Testis (tissue), 2 donors: ENCODE measurements at regions not wholly inside any gene's neighbourhood (a gene's known extent, or its start where the extent isn't known, plus 50 kb on each side); places are given as distances from the start of the nearest gene placed in this dataset.

Experiments used
- DNase-seq: peaks from one replicate; pipeline ENCODE4 v3.0.0-alpha.2; 2019
- H3K27ac ChIP-seq, 2 donors: fragments of 200-600 bp; sonication (generic); one replicate each; pipeline ENCODE4 v1.5.1; 2019
- H3K27me3 ChIP-seq: fragments of 200-600 bp; sonication (generic); one replicate; pipeline ENCODE4 v1.5.1; 2019
- H3K36me3 ChIP-seq: fragments of 200-600 bp; sonication (generic); one replicate; pipeline ENCODE4 v1.5.1; 2017; ENCODE audit warnings: low read depth; ENCODE audit errors: missing control alignments
- H3K4me1 ChIP-seq: fragments of 200-600 bp; sonication (generic); one replicate; pipeline ENCODE4 v1.5.1; 2019
- H3K4me3 ChIP-seq, 2 donors: fragments of 200-600 bp; sonication (generic); one replicate each; pipeline ENCODE4 v1.5.1; 2017 to 2019
- H3K9me3 ChIP-seq: fragments of 200-600 bp; sonication (generic); one replicate; pipeline ENCODE4 v1.5.1; 2017
- CTCF ChIP-seq, 3 experiments: fragments of 450-650 bp in 2 of 3; fragments of 200-600 bp in 1 of 3; sonication (generic) in 1 of 3; IDR thresholded peaks; one replicate each; pipeline ENCODE4 v1.5.1; 2016 to 2019; ENCODE audit warnings: antibody characterized with exemption in 3 of 3, mild to moderate bottlenecking in 2 of 3, moderate library complexity in 1 of 3
- POLR2A ChIP-seq: fragments of 450-650 bp; IDR thresholded peaks from one replicate; pipeline ENCODE4 v1.6.1; 2017; ENCODE audit warnings: antibody characterized with exemption, mild to moderate bottlenecking, moderate library complexity
- WGBS, 2 donors: methylation state at CpG; one replicate each; pipeline ENCODE4 v1.1.5; 2018; 5-methylcytosine and 5-hydroxymethylcytosine counted together
- intact Hi-C: fragments of 100-400 bp; cut with DNase I; formaldehyde crosslinking; loops from one replicate; pipeline ENCODE4 v1.15.1; 2023; ENCODE audit warnings: low total_unique reads

DNA sequence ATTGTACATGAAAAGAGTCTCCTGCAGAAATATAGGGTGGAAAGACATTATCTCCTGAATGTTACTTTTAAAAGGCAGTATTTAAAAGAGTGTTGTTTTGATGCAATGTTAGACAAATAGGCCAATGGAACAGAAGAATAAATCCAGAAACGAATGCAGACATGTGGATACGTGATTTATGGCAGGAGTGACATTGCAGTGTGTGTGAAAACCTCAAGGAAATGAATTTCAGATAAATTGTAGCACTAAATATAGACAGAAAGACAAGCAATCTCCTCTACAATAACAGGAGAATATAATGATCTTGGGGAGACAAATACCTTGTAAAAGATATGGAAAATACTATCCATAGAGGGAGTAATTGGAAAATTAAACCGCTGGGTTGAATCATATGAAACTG lies 387.8 kb upstream of the CHRM3 start:
- H3K9me3 ChIP-seq = no peaks in the 10 kb centered on the region
- no peak overlapping the region for H3K4me3 ChIP-seq
- H3K36me3 ChIP-seq = no peaks in the 10 kb centered on the region
- intact Hi-C loops = no loop called here
- H3K27me3 ChIP-seq = no peaks in the 10 kb centered on the region
- no peak overlapping the region for H3K27ac ChIP-seq
- no peaks in the 10 kb centered on the region for H3K4me1 ChIP-seq
- 50 to 51% methylated on average over 3 of the region's 3 CpGs for WGBS, 2 donors
- no peak for DNase-seq
- TF ChIP-seq POLR2A (no peak), CTCF (IDR thresholded peaks at IDR 0.05) (no peak)

- no peak for DNase-seq
- 76 to 78% methylated on average over 6 of the region's 6 CpGs for WGBS, 2 donors
- H3K9me3 ChIP-seq = no peaks in the 10 kb centered on the region
- no peak overlapping the region for H3K4me3 ChIP-seq
- no peaks in the 10 kb centered on the region for H3K36me3 ChIP-seq
- no peak overlapping the region for H3K27ac ChIP-seq
- H3K4me1 ChIP-seq = no peaks in the 10 kb centered on the region
- no peaks in the 10 kb centered on the region for H3K27me3 ChIP-seq
- intact Hi-C loops = no loop called here
- no peak for TF ChIP-seq CTCF (IDR thresholded peaks at IDR 0.05)
- TF ChIP-seq POLR2A = no peak
Observed at GRCh38 chr1:238991765-238992495, 394.4 kb upstream of the CHRM3 start.

- no peaks in the 10 kb centered on the region for H3K9me3 ChIP-seq
- 86 to 97% methylated on average over 2 of the region's 2 CpGs for WGBS, 2 donors
- no peak for DNase-seq
Observed at GRCh38 chr1:238985312-238985711, 401.1 kb upstream of the CHRM3 start.

DNA sequence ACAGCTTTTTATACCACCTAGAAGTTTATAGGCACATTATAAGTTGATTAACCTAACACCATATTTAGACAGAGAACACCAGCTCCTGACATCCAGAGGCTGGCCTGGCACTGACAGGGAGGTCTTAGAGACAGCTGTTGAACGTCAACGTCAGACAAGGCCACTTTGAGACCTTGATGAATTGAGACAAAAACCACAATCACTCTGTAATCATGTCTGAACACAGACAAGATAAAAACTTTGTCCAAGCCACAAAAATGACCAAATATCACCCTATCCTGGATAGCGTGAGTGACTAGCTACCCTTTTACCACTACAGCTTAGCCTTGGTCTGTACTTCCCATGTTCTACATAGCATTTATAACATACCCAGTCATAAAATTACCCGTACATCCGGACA lies 403.6 kb upstream of the CHRM3 start:
- no peak for DNase-seq
- H3K4me3 ChIP-seq = no peak overlapping the region
- H3K27ac ChIP-seq = no peak overlapping the region
- H3K4me1 ChIP-seq = no peaks in the 10 kb centered on the region
- 49 to 50% methylated on average over 5 of the region's 5 CpGs for WGBS, 2 donors
- intact Hi-C loops = no loop called here
- no peaks in the 10 kb centered on the region for H3K27me3 ChIP-seq
- H3K36me3 ChIP-seq = no peaks in the 10 kb centered on the region
- no peaks in the 10 kb centered on the region for H3K9me3 ChIP-seq
- no peak for TF ChIP-seq CTCF (IDR thresholded peaks at IDR 0.05)
- TF ChIP-seq POLR2A = no peak

More at GRCh38 chr1:238985312-238985711, 401.1 kb upstream of the CHRM3 start:
- TF ChIP-seq POLR2A (no peak), CTCF (IDR thresholded peaks at IDR 0.05) (no peak)
- intact Hi-C loops = no loop called here
- no peaks in the 10 kb centered on the region for H3K27me3 ChIP-seq
- no peaks in the 10 kb centered on the region for H3K4me1 ChIP-seq
- no peak overlapping the region for H3K4me3 ChIP-seq
- no peak overlapping the region for H3K27ac ChIP-seq
- no peaks in the 10 kb centered on the region for H3K36me3 ChIP-seq

- H3K4me3 ChIP-seq = no peak overlapping the region
- no peak for DNase-seq
- no peaks in the 10 kb centered on the region for H3K9me3 ChIP-seq
- intact Hi-C loops = no loop called here
- no peak overlapping the region for H3K27ac ChIP-seq
- no peaks in the 10 kb centered on the region for H3K4me1 ChIP-seq
- 55 to 71% methylated on average over 2 of the region's 2 CpGs for WGBS, 2 donors
- no peaks in the 10 kb centered on the region for H3K27me3 ChIP-seq
- TF ChIP-seq POLR2A = no peak
- TF ChIP-seq CTCF (IDR thresholded peaks at IDR 0.05) = no peak
- H3K36me3 ChIP-seq = no peaks in the 10 kb centered on the region
Observed at GRCh38 chr1:238981317-238981933, 404.9 kb upstream of the CHRM3 start.
